Liver (tissue), 8 donors: ENCODE measurements at regions not wholly inside any gene's neighbourhood (a gene's known extent, or its start where the extent isn't known, plus 50 kb on each side); places are given as distances from the start of the nearest gene placed in this dataset.

Experiments
- DNase-seq: peaks from one replicate; pipeline ENCODE4 v3.0.0-alpha.2; 2017; ENCODE audit warnings: low spot score
- H3K27ac ChIP-seq, 2 donors: one replicate each; pipeline ENCODE4 v1.7.0; 2013; ENCODE audit warnings: inconsistent platforms in 2 of 2, low read length in 2 of 2, control low read depth in 1 of 2, low read depth in 1 of 2, mild to moderate bottlenecking in 1 of 2
- H3K27me3 ChIP-seq, 4 donors: one replicate each; pipeline versions ENCODE4 v1.6.1 to v1.7.0; 2013; ENCODE audit warnings: low read length in 3 of 4, inconsistent platforms in 1 of 4, mild to moderate bottlenecking in 1 of 4, moderate library complexity in 1 of 4; ENCODE audit not compliant: control insufficient read depth in 4 of 4, insufficient read depth in 4 of 4
- H3K36me3 ChIP-seq, 4 donors: one replicate each; pipeline versions ENCODE4 v1.6.1 to v1.7.0; 2013; ENCODE audit warnings: low read length in 3 of 4, mild to moderate bottlenecking in 3 of 4, low read depth in 1 of 4, moderate library complexity in 1 of 4; ENCODE audit not compliant: control insufficient read depth in 4 of 4, insufficient read depth in 3 of 4
- H3K4me1 ChIP-seq, 4 donors: one replicate each; pipeline versions ENCODE4 v1.6.1 to v1.7.0; 2013; ENCODE audit warnings: low read length in 3 of 4, mild to moderate bottlenecking in 3 of 4, moderate library complexity in 1 of 4; ENCODE audit not compliant: control insufficient read depth in 4 of 4, insufficient read depth in 4 of 4
- H3K4me3 ChIP-seq, 3 donors: one replicate each; pipeline versions ENCODE4 v1.6.1 to v1.7.0; 2013; ENCODE audit warnings: low read length in 3 of 3, control low read depth in 1 of 3, low read depth in 1 of 3, mild to moderate bottlenecking in 1 of 3
- H3K9ac ChIP-seq, 2 donors: one replicate each; pipeline ENCODE4 v1.7.0; 2013; ENCODE audit warnings: low read length in 2 of 2, mild to moderate bottlenecking in 2 of 2, moderate library complexity in 2 of 2, control low read depth in 1 of 2, low read depth in 1 of 2
- H3K9me3 ChIP-seq, 4 donors: one replicate each; pipeline versions ENCODE4 v1.6.1 to v1.7.0; 2013; ENCODE audit warnings: low read length in 3 of 4; ENCODE audit not compliant: control insufficient read depth in 4 of 4
- CTCF ChIP-seq: fragments of 150-350 bp; IDR thresholded peaks from 2 replicates; pipeline ENCODE4 v1.5.1; 2017; ENCODE audit warnings: improper control_type of control experiment, low read depth, low read length; ENCODE audit not compliant: missing input control
- EGR1 ChIP-seq, 2 donors: IDR thresholded peaks; 2 replicates each; pipeline ENCODE4 v1.6.1; 2016 to 2018; ENCODE audit warnings: antibody characterized with exemption in 2 of 2, low read depth in 2 of 2
- FOXA1 ChIP-seq: IDR thresholded peaks from 2 replicates; pipeline ENCODE4 v1.6.1; 2016; ENCODE audit warnings: antibody characterized with exemption
- FOXA2 ChIP-seq: IDR thresholded peaks from 2 replicates; pipeline ENCODE4 v1.6.1; 2016; ENCODE audit warnings: antibody characterized with exemption
- HNF4A ChIP-seq, 2 donors: conservative IDR thresholded peaks; 2 replicates each; pipeline ENCODE4 v1.6.1; 2016; ENCODE audit warnings: antibody characterized with exemption in 2 of 2, mild to moderate bottlenecking in 2 of 2
- HNF4G ChIP-seq: IDR thresholded peaks from 2 replicates; pipeline ENCODE4 v1.6.1; 2016; ENCODE audit warnings: antibody characterized with exemption
- JUND ChIP-seq, 2 donors: IDR thresholded peaks; 2 replicates each; pipeline ENCODE4 v1.6.1; 2016; ENCODE audit warnings: antibody characterized with exemption in 2 of 2
- MAX ChIP-seq: IDR thresholded peaks from 2 replicates; pipeline ENCODE4 v1.6.1; 2016; ENCODE audit warnings: antibody characterized with exemption
- RAD21 ChIP-seq, 2 donors: IDR thresholded peaks; 2 replicates each; pipeline ENCODE4 v1.6.1; 2016; ENCODE audit warnings: antibody characterized with exemption in 2 of 2, mild to moderate bottlenecking in 2 of 2
- REST ChIP-seq: IDR thresholded peaks from 2 replicates; pipeline ENCODE4 v1.6.1; 2016; ENCODE audit warnings: antibody characterized with exemption, mild to moderate bottlenecking
- RXRA ChIP-seq, 2 donors: IDR thresholded peaks; 2 replicates each; pipeline ENCODE4 v1.6.1; 2017 to 2018; ENCODE audit warnings: antibody characterized with exemption in 2 of 2, mild to moderate bottlenecking in 1 of 2
- TAF1 ChIP-seq: conservative IDR thresholded peaks from 2 replicates; pipeline ENCODE4 v1.6.1; 2016; ENCODE audit warnings: antibody characterized with exemption, mild to moderate bottlenecking
- ZBTB33 ChIP-seq: IDR thresholded peaks from 2 replicates; pipeline ENCODE4 v1.6.1; 2016; ENCODE audit warnings: antibody characterized with exemption
- WGBS: extraction: QIAGEN DNeasy Blood & Tissue Kit; methylation state at CpG from one replicate; pipeline ENCODE4 v1.1.7; 2013; 5-methylcytosine and 5-hydroxymethylcytosine counted together
- donor health status: healthy.
- donor health status: healthy.
- donor health status: healthy.
- donor health status: healthy.
- donor health status: healthy.

- DNase-seq = no peak
- no peaks in the 10 kb centered on the region for H3K36me3 ChIP-seq
- no peaks in the 10 kb centered on the region for H3K4me1 ChIP-seq
- TF ChIP-seq RXRA (IDR thresholded peaks at IDR 0.05) (no peak), RAD21 (IDR thresholded peaks at IDR 0.05) (no peak), CTCF (no peak)
- no peak overlapping the region for H3K27ac ChIP-seq
- H3K4me3 ChIP-seq = no peak overlapping the region
- H3K9ac ChIP-seq = no peak overlapping the region
- no peaks in the 10 kb centered on the region for H3K27me3 ChIP-seq
- H3K9me3 ChIP-seq = no peaks in the 10 kb centered on the region
- 79% methylated on average over 8 of the region's 8 CpGs for WGBS
Observed at GRCh38 chr3:97417-98258, 98.9 kb upstream of the CHL1 start.

GRCh38 chr3:98259-98654 lies 98.3 kb upstream of the CHL1 start:
- no peaks in the 10 kb centered on the region for H3K9me3 ChIP-seq
- H3K27me3 ChIP-seq = no peaks in the 10 kb centered on the region
- H3K9ac ChIP-seq = no peak overlapping the region
- WGBS = 72% methylated on average over 5 of the region's 5 CpGs
- TF ChIP-seq CTCF = no peak
- no peak for TF ChIP-seq RXRA (IDR thresholded peaks at IDR 0.05)
- TF ChIP-seq TAF1 = no peak
- no peak for TF ChIP-seq HNF4A (conservative IDR thresholded peaks at IDR 0.05)
- no peak for TF ChIP-seq JUND (IDR thresholded peaks at IDR 0.05)
- no peak for TF ChIP-seq HNF4G
- no peak for TF ChIP-seq MAX
- no peak for DNase-seq
- no peaks in the 10 kb centered on the region for H3K4me1 ChIP-seq
- no peaks in the 10 kb centered on the region for H3K36me3 ChIP-seq
- H3K4me3 ChIP-seq = no peak overlapping the region
- no peak overlapping the region for H3K27ac ChIP-seq

- no peak for TF ChIP-seq EGR1 (IDR thresholded peaks at IDR 0.05; ENCODE audit: low read depth in 2 of 2)
- no peak for TF ChIP-seq REST
- no peak for TF ChIP-seq FOXA2
- TF ChIP-seq MAX = no peak
- no peak for TF ChIP-seq HNF4G
- no peak for TF ChIP-seq ZBTB33
- TF ChIP-seq FOXA1 = no peak
- no peak for TF ChIP-seq CTCF
- WGBS = 72% methylated on average over 5 of the region's 5 CpGs
Observed at GRCh38 chr3:99506-99905, 97.1 kb upstream of the CHL1 start.

More at GRCh38 chr3:99506-99905, 97.1 kb upstream of the CHL1 start:
- no peak overlapping the region for H3K9ac ChIP-seq
- no peaks in the 10 kb centered on the region for H3K9me3 ChIP-seq
- H3K27me3 ChIP-seq = no peaks in the 10 kb centered on the region
- no peaks in the 10 kb centered on the region for H3K36me3 ChIP-seq
- no peak for DNase-seq
- H3K27ac ChIP-seq = no peak overlapping the region
- H3K4me1 ChIP-seq = no peaks in the 10 kb centered on the region
- H3K4me3 ChIP-seq = no peak overlapping the region
